SK-N-SH treated with all-trans-retinoic acid at 6 μM for 48 hours (cell line): ENCODE measurements at regions not wholly inside any gene's neighbourhood (a gene's known extent, or its start where the extent isn't known, plus 50 kb on each side); places are given as distances from the start of the nearest gene placed in this dataset.

Experiments used
- ARNTL ChIP-seq: fragments of 450-650 bp; formaldehyde crosslinking; IDR thresholded peaks from 2 replicates; pipeline ENCODE4 v1.5.0; 2020; ENCODE audit warnings: low read depth, mild to moderate bottlenecking, moderate library complexity, borderline replicate concordance
- CSDC2 ChIP-seq: fragments of 250-450 bp; sonication (Bioruptor Pico); IDR thresholded peaks from 2 replicates; pipeline ENCODE4 v1.5.0; 2020; ENCODE audit warnings: mild to moderate bottlenecking, moderate library complexity
- ESRRG ChIP-seq: fragments of 250-450 bp; sonication (Bioruptor Pico); IDR thresholded peaks from 2 replicates; pipeline ENCODE4 v1.6.1; 2021; ENCODE audit warnings: mild to moderate bottlenecking
- ISL1 ChIP-seq: fragments of 250-450 bp; sonication (Bioruptor Pico); IDR thresholded peaks from 2 replicates; pipeline ENCODE4 v2.1.2; 2022; ENCODE audit warnings: mild to moderate bottlenecking, moderate library complexity
- PATZ1 ChIP-seq: fragments of 250-450 bp; sonication (Bioruptor Pico); IDR thresholded peaks from 2 replicates; pipeline ENCODE4 v1.8.0; 2020; ENCODE audit warnings: mild to moderate bottlenecking, moderate library complexity, borderline replicate concordance
- SNAI2 ChIP-seq: fragments of 250-450 bp; sonication (Bioruptor Pico); IDR thresholded peaks from 2 replicates; pipeline ENCODE4 v1.5.0; 2020; ENCODE audit warnings: mild to moderate bottlenecking, moderate library complexity
- TOX ChIP-seq: fragments of 250-450 bp; sonication (Bioruptor Pico); IDR thresholded peaks from 2 replicates; pipeline ENCODE4 v1.8.0; 2021; ENCODE audit warnings: mild to moderate bottlenecking, moderate library complexity, borderline replicate concordance
- TSHZ2 ChIP-seq: fragments of 250-450 bp; sonication (Bioruptor Pico); IDR thresholded peaks from 2 replicates; pipeline ENCODE4 v1.5.0; 2020; ENCODE audit warnings: mild to moderate bottlenecking, moderate library complexity
- ZNF70 ChIP-seq: fragments of 450-650 bp; formaldehyde crosslinking; IDR thresholded peaks from 2 replicates; pipeline ENCODE4 v1.5.0; 2020; ENCODE audit warnings: mild to moderate bottlenecking, moderate library complexity

- TF ChIP-seq TOX (CRISPR knock-in tag) (no peak), ZNF70 (no peak), SNAI2 (CRISPR knock-in tag) (no peak), ISL1 (CRISPR knock-in tag) (no peak), ARNTL (CRISPR knock-in tag) (no peak), ESRRG (no peak), TSHZ2 (no peak), CSDC2 (CRISPR knock-in tag) (no peak), PATZ1 (CRISPR knock-in tag) (no peak)
Measured at GRCh38 chr3:191797271-191797670, 336.3 kb downstream of the PYDC2 start.
